GM12878 (cell line): ENCODE measurements at regions not wholly inside any gene's neighbourhood (a gene's known extent, or its start where the extent isn't known, plus 50 kb on each side); places are given as distances from the start of the nearest gene placed in this dataset.

Experiments used
- ATAC-seq: fragments of 200-7000 bp; cut with Tn5 transposase; 3 replicates; pipeline ENCODE4 v1.9.1; 2020; ENCODE audit warnings: mild to moderate bottlenecking, moderate library complexity
- BruUV-seq: library from RNA; stranded (reverse); fragments of 400-500 nt; replicated peaks from 2 replicates; lab custom pipeline; 2021; lab: Mats Ljungman, UMichigan
- CTCF ChIA-PET: fragments of 300-600 bp; sonication (Branson Sonifier 250); formaldehyde crosslinking; extraction: SDS; loops from one replicate; lab custom pipeline; 2021; ENCODE audit warnings: inconsistent platforms; lab: Yijun Ruan, JAX
- POLR2A ChIA-PET: fragments of 350-600 bp; formaldehyde crosslinking; extraction: SDS; loops from one replicate; lab custom pipeline; 2021; ENCODE audit warnings: inconsistent platforms; lab: Charles Lee
- RAD21 ChIA-PET: fragments of 300-600 bp; sonication (Branson Sonifier 250); formaldehyde crosslinking; loops from one replicate; lab custom pipeline; 2023; ENCODE audit warnings: antibody characterized with exemption; ENCODE audit not compliant: unreplicated experiment; lab: Charles Lee
- SMC1A ChIA-PET: fragments of 300-600 bp; sonication (Branson Sonifier 250); formaldehyde crosslinking; loops from one replicate; lab custom pipeline; 2023; ENCODE audit not compliant: unreplicated experiment, uncharacterized antibody; lab: Charles Lee
- DNase-seq: peaks from one replicate; pipeline ENCODE4 v3.0.0-alpha.2; 2011; ENCODE audit warnings: low read depth, low spot score
- FAIRE-seq: peaks from 3 replicates; lab custom pipeline; 2011; peaks lifted over from hg19 to GRCh38; lab: Jason Lieb, UNC
- H2AFZ ChIP-seq: 2 replicates; pipeline ENCODE4 v1.6.0; 2011; ENCODE audit warnings: low read depth, low read length, control low read depth; ENCODE audit not compliant: control insufficient read depth
- H3K27ac ChIP-seq: 2 replicates; pipeline ENCODE4 v1.5.1; 2011; ENCODE audit warnings: control low read depth; ENCODE audit not compliant: control insufficient read depth, insufficient read depth
- H3K27me3 ChIP-seq, 2 experiments: replicated peaks in 1 of 2; 2 replicates each; pipeline versions ENCODE4 v1.6.0 to v1.6.1; 2011; ENCODE audit warnings: low read length in 1 of 2; ENCODE audit not compliant: control insufficient read depth in 2 of 2, insufficient read depth in 2 of 2
- H3K36me3 ChIP-seq, 2 experiments: 2 replicates each; pipeline ENCODE4 v1.5.1; 2011; ENCODE audit warnings: low read length in 1 of 2; ENCODE audit not compliant: control insufficient read depth in 2 of 2, insufficient read depth in 2 of 2
- H3K4me1 ChIP-seq: 2 replicates; pipeline ENCODE4 v1.6.1; 2011; ENCODE audit warnings: mild to moderate bottlenecking, low read length, moderate library complexity, mixed read lengths; ENCODE audit not compliant: control insufficient read depth, insufficient read depth
- H3K4me2 ChIP-seq: 2 replicates; pipeline ENCODE4 v1.6.0; 2011; ENCODE audit warnings: control low read depth; ENCODE audit not compliant: control insufficient read depth, insufficient read depth
- H3K4me3 ChIP-seq: fragments of 200-600 bp; sonication (generic); 2 replicates; pipeline ENCODE4 v1.5.1; 2016
- H3K79me2 ChIP-seq: 2 replicates; pipeline ENCODE4 v1.6.0; 2011; ENCODE audit warnings: low read length; ENCODE audit not compliant: control insufficient read depth, insufficient read depth
- H3K9ac ChIP-seq: 2 replicates; pipeline ENCODE4 v1.8.0; 2011; ENCODE audit warnings: low read length, control low read depth, mixed read lengths; ENCODE audit not compliant: control insufficient read depth, insufficient read depth
- H3K9me3 ChIP-seq: replicated peaks from 3 replicates; pipeline ENCODE4 v1.5.1; 2011; ENCODE audit warnings: mild to moderate bottlenecking, low read length; ENCODE audit not compliant: control insufficient read depth, insufficient read depth
- H4K20me1 ChIP-seq: 2 replicates; pipeline ENCODE4 v1.6.0; 2011; ENCODE audit not compliant: control insufficient read depth, insufficient read depth
- CUX1 ChIP-seq: IDR thresholded peaks from 2 replicates; pipeline ENCODE4 v1.6.1; 2012; ENCODE audit warnings: improper control_type of control experiment, low read depth, low read length; ENCODE audit not compliant: insufficient replicate concordance
- HDAC2 ChIP-seq: fragments of 200-600 bp; sonication (generic); IDR thresholded peaks from 2 replicates; pipeline ENCODE4 v1.6.1; 2017
- PKNOX1 ChIP-seq: fragments of 450-650 bp; IDR thresholded peaks from 2 replicates; pipeline ENCODE4 v1.6.1; 2016; ENCODE audit warnings: mild to moderate bottlenecking
- RELA ChIP-seq: fragments of 450-650 bp; IDR thresholded peaks from 2 replicates; pipeline ENCODE4 v1.8.0; 2014; ENCODE audit warnings: borderline replicate concordance; ENCODE audit not compliant: partially characterized antibody
- RFX5 ChIP-seq: IDR thresholded peaks from 2 replicates; pipeline ENCODE4 v1.6.1; 2011; ENCODE audit warnings: low read depth, low read length, improper control_type of control experiment
- SUZ12 ChIP-seq: fragments of 200-600 bp; sonication (generic); IDR thresholded peaks from one replicate; pipeline ENCODE4 v1.6.1; 2018; ENCODE audit warnings: antibody characterized with exemption, mild to moderate bottlenecking; ENCODE audit not compliant: unreplicated experiment
- WGBS: methylation state at CpG from one replicate; pipeline ENCODE4 v1.1.6; 2016; ENCODE audit warnings: low lambda C conversion rate; ENCODE audit not compliant: insufficient replicate concordance, insufficient coverage; ENCODE audit errors: missing lambda C conversion rate; 5-methylcytosine and 5-hydroxymethylcytosine counted together
- in situ Hi-C: fragments of 300-500 bp; cut with MboI; formaldehyde crosslinking; loops from 9 replicates; pipeline ENCODE4 v1.14.3; 2018; ENCODE audit warnings: mixed read lengths
- intact Hi-C: fragments of 100-400 bp; cut with micrococcal nuclease; formaldehyde crosslinking; loops from one replicate; pipeline ENCODE4 v1.14.2; 2022; ENCODE audit not compliant: unreplicated experiment
- TF ChIP-seq, protein P1 (sequence below): fragments of 450-650 bp; IDR thresholded peaks from 2 replicates; pipeline ENCODE4 v1.6.1; 2017; ENCODE audit warnings: mild to moderate bottlenecking

GRCh38 chr2:176473177-176473576 is 203.9 kb downstream of the MTX2 start:
- no peak for TF ChIP-seq HDAC2
- Histone ChIP-seq H3K79me2 (no peaks in the 10 kb centered on the region), H3K9ac (no peak overlapping the region), H3K9me3 (no peaks in the 10 kb centered on the region), H2AFZ (peak overlapping the region; percentile 46), H3K4me2 (peak overlapping the region; percentile 76), H3K36me3 (no peaks in the 10 kb centered on the region), H4K20me1 (no peaks in the 10 kb centered on the region), H3K4me1 (no peaks in the 10 kb centered on the region; the same call in 1 of the 2 replicates), H3K4me3 (no peak overlapping the region), H3K27ac (no peak overlapping the region), H3K27me3 (no peaks in the 10 kb centered on the region)
- 50% methylated on average over 4 of the region's 4 CpGs for WGBS
- DNase-seq (no peak), FAIRE-seq (peak; percentile 66), ATAC-seq (peak; percentile 90)
- intact Hi-C loops = no loop called here
- POLR2A ChIA-PET = interaction anchor here (0.8 to 1.2 kb wide), 2 partner anchors 17 to 22 kb away, joined by 3 read pairs; no protein-coding TSS in a partner anchor
- no TSS peak for BruUV-seq
- in situ Hi-C loops = no loop called here
- RAD21 ChIA-PET = interaction anchor here (1.0 to 1.1 kb wide), 2 partner anchors 18 to 81 kb away, joined by 3 to 5 read pairs; no protein-coding TSS in a partner anchor
- CTCF ChIA-PET = interaction anchor here (0.6 to 4.1 kb wide), 9 partner anchors 8 to 346 kb away, joined by 3 to 29 read pairs (median 6); no protein-coding TSS in a partner anchor
- SMC1A ChIA-PET = interaction anchor here (1.0 to 2.9 kb wide), 6 partner anchors 9 to 86 kb away, joined by 3 to 13 read pairs (median 7); no protein-coding TSS in a partner anchor

- Histone ChIP-seq H3K4me2 (no peak overlapping the region), H3K27me3 (no peaks in the 10 kb centered on the region), H3K4me1 (no peaks in the 10 kb centered on the region; the same call in 1 of the 2 replicates), H2AFZ (no peak overlapping the region), H3K36me3 (no peaks in the 10 kb centered on the region), H3K79me2 (no peaks in the 10 kb centered on the region), H3K4me3 (no peak overlapping the region), H3K27ac (no peak overlapping the region), H3K9ac (no peak overlapping the region), H4K20me1 (no peaks in the 10 kb centered on the region), H3K9me3 (no peaks in the 10 kb centered on the region)
- ATAC-seq (no peak), DNase-seq (no peak), FAIRE-seq (no peak)
- WGBS = 69% methylated on average over 5 of the region's 6 CpGs
- no TSS peak for BruUV-seq
- CTCF ChIA-PET = interaction anchor here (0.6 to 4.1 kb wide), 9 partner anchors 8 to 334 kb away, joined by 3 to 29 read pairs (median 6); no protein-coding TSS in a partner anchor
- RAD21 ChIA-PET = interaction anchor here (0.7 to 1.0 kb wide), 2 partner anchors 16 to 81 kb away, joined by 3 read pairs; no protein-coding TSS in a partner anchor
- POLR2A ChIA-PET = interaction anchor here (1.2 kb wide), 1 partner anchor 21 kb away, joined by 3 read pairs; no protein-coding TSS in a partner anchor
- intact Hi-C loops = no loop called here
- SMC1A ChIA-PET = interaction anchor here (1.3 to 2.9 kb wide), 7 partner anchors 12 to 81 kb away, joined by 3 to 13 read pairs (median 5); no protein-coding TSS in a partner anchor
- in situ Hi-C loops = no loop called here
- no peak for TF ChIP-seq RELA
- TF ChIP-seq, protein P1, sequence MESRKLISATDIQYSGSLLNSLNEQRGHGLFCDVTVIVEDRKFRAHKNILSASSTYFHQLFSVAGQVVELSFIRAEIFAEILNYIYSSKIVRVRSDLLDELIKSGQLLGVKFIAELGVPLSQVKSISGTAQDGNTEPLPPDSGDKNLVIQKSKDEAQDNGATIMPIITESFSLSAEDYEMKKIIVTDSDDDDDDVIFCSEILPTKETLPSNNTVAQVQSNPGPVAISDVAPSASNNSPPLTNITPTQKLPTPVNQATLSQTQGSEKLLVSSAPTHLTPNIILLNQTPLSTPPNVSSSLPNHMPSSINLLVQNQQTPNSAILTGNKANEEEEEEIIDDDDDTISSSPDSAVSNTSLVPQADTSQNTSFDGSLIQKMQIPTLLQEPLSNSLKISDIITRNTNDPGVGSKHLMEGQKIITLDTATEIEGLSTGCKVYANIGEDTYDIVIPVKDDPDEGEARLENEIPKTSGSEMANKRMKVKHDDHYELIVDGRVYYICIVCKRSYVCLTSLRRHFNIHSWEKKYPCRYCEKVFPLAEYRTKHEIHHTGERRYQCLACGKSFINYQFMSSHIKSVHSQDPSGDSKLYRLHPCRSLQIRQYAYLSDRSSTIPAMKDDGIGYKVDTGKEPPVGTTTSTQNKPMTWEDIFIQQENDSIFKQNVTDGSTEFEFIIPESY = no peak
- TF ChIP-seq RFX5 = no peak
- TF ChIP-seq PKNOX1 = no peak
- TF ChIP-seq CUX1 = no peak
- no peak for TF ChIP-seq SUZ12
These were observed 204.6 kb downstream of the MTX2 start for GRCh38 chr2:176473851-176474250.
